Breast epithelium (tissue), 4 donors: ENCODE measurements at regions not wholly inside any gene's neighbourhood (a gene's known extent, or its start where the extent isn't known, plus 50 kb on each side); places are given as distances from the start of the nearest gene placed in this dataset.

ENCODE experiments used
- DNase-seq, 2 donors: peaks; one replicate each; pipeline ENCODE4 v3.0.0-alpha.2; 2019; ENCODE audit warnings: low spot score in 2 of 2
- H3K27ac ChIP-seq, 2 donors: fragments of 200-600 bp; sonication (generic) in 1 of 2; one replicate each; pipeline ENCODE4 v1.5.1; 2016 to 2019; ENCODE audit warnings: mild to moderate bottlenecking in 1 of 2
- H3K27me3 ChIP-seq, 2 donors: fragments of 200-600 bp; sonication (generic) in 1 of 2; one replicate each; pipeline versions ENCODE4 v1.5.1 to v1.6.0; 2017 to 2019; ENCODE audit warnings: control low read depth in 1 of 2, mild to moderate bottlenecking in 1 of 2
- H3K36me3 ChIP-seq: fragments of 200-600 bp; one replicate; pipeline ENCODE4 v1.5.1; 2019
- H3K4me1 ChIP-seq, 2 donors: fragments of 200-600 bp; sonication (generic); one replicate each; pipeline ENCODE4 v1.5.1; 2016 to 2019; ENCODE audit warnings: control low read depth in 1 of 2
- H3K4me3 ChIP-seq, 3 donors: fragments of 200-600 bp; sonication (generic); 1 replicate in 2 of 3; 2 replicates in 1 of 3; pipeline ENCODE4 v1.5.1; 2016 to 2019; ENCODE audit warnings: mild to moderate bottlenecking in 3 of 3, moderate library complexity in 2 of 3
- H3K9me3 ChIP-seq, 2 donors: fragments of 200-600 bp; sonication (generic) in 1 of 2; one replicate each; pipeline ENCODE4 v1.5.1; 2016 to 2019; ENCODE audit warnings: control low read depth in 1 of 2
- CTCF ChIP-seq, 3 donors: fragments of 450-650 bp; IDR thresholded peaks; one replicate each; pipeline ENCODE4 v1.5.1; 2016 to 2017; ENCODE audit warnings: antibody characterized with exemption in 3 of 3, mild to moderate bottlenecking in 3 of 3, moderate library complexity in 3 of 3
- POLR2A ChIP-seq: fragments of 450-650 bp; IDR thresholded peaks from one replicate; pipeline ENCODE4 v1.6.1; 2016; ENCODE audit warnings: antibody characterized with exemption, mild to moderate bottlenecking, moderate library complexity
- POLR2AphosphoS5 ChIP-seq, 3 donors: sonication (generic); formaldehyde crosslinking; IDR thresholded peaks; one replicate each; pipeline ENCODE4 v1.6.1; 2017; ENCODE audit warnings: antibody characterized with exemption in 3 of 3
- intact Hi-C: fragments of 100-400 bp; cut with DNase I; formaldehyde crosslinking; loops from one replicate; pipeline ENCODE4 v1.15.1; 2023; ENCODE audit warnings: low total_unique reads

GRCh38 chr16:8346294-8346693, 244.0 kb downstream of the TMEM114 start:
- Histone ChIP-seq H3K4me3 (no peak overlapping the region), H3K27me3 (no peaks in the 10 kb centered on the region), H3K27ac (no peak overlapping the region), H3K4me1 (no peaks in the 10 kb centered on the region), H3K36me3 (no peaks in the 10 kb centered on the region), H3K9me3 (no peaks in the 10 kb centered on the region)
- no peak for DNase-seq
- intact Hi-C loops: no loop called here
- no peak for TF ChIP-seq POLR2AphosphoS5 (IDR thresholded peaks at IDR 0.05)

GRCh38 chr16:8342276-8342675, 248.0 kb downstream of the TMEM114 start:
- no peak for DNase-seq
- Histone ChIP-seq H3K36me3 (no peaks in the 10 kb centered on the region), H3K4me1 (no peaks in the 10 kb centered on the region), H3K27ac (no peak overlapping the region), H3K4me3 (no peak overlapping the region), H3K27me3 (no peaks in the 10 kb centered on the region), H3K9me3 (peaks cover 0 to 8% of the 10 kb centered on the region in 2 donors)
- TF ChIP-seq CTCF (IDR thresholded peaks at IDR 0.05) (no peak), POLR2AphosphoS5 (IDR thresholded peaks at IDR 0.05) (no peak), POLR2A (no peak)
- intact Hi-C loops: loop anchor here (5.0 kb wide), 1 partner anchor 90 kb away; no protein-coding TSS in a partner anchor

GRCh38 chr16:8330761-8331160, 259.6 kb downstream of the TMEM114 start:
- intact Hi-C loops: no loop called here
- Histone ChIP-seq H3K4me1 (no peaks in the 10 kb centered on the region), H3K4me3 (no peak overlapping the region), H3K27me3 (no peaks in the 10 kb centered on the region), H3K36me3 (no peaks in the 10 kb centered on the region), H3K27ac (no peak overlapping the region), H3K9me3 (peaks cover 0 to 23% of the 10 kb centered on the region in 2 donors)
- TF ChIP-seq CTCF (IDR thresholded peaks at IDR 0.05) (no peak), POLR2A (no peak), POLR2AphosphoS5 (IDR thresholded peaks at IDR 0.05) (no peak)
- DNase-seq: no peak

- DNase-seq: no peak
- intact Hi-C loops: no loop called here
- TF ChIP-seq CTCF (IDR thresholded peaks at IDR 0.05): no peak
- TF ChIP-seq POLR2A: no peak
- no peak for TF ChIP-seq POLR2AphosphoS5 (IDR thresholded peaks at IDR 0.05)
- Histone ChIP-seq H3K27me3 (no peaks in the 10 kb centered on the region), H3K4me1 (no peaks in the 10 kb centered on the region), H3K9me3 (peaks cover 0 to 17% of the 10 kb centered on the region in 2 donors), H3K36me3 (no peaks in the 10 kb centered on the region), H3K4me3 (no peak overlapping the region), H3K27ac (no peak overlapping the region)
These were observed 264.1 kb downstream of the TMEM114 start for GRCh38 chr16:8326232-8326631.

- no peak for DNase-seq
- intact Hi-C loops: no loop called here
- no peak overlapping the region for H3K4me3 ChIP-seq
- H3K9me3 ChIP-seq: peaks cover 0 to 20% of the 10 kb centered on the region in 2 donors
- H3K36me3 ChIP-seq: no peaks in the 10 kb centered on the region
- no peaks in the 10 kb centered on the region for H3K27me3 ChIP-seq
- H3K27ac ChIP-seq: no peak overlapping the region
- TF ChIP-seq CTCF (IDR thresholded peaks at IDR 0.05) (no peak), POLR2A (no peak), POLR2AphosphoS5 (IDR thresholded peaks at IDR 0.05) (no peak)
- H3K4me1 ChIP-seq: no peaks in the 10 kb centered on the region
These were observed 267.2 kb downstream of the TMEM114 start for GRCh38 chr16:8323153-8323552.

GRCh38 chr16:8320131-8320530, 270.2 kb downstream of the TMEM114 start:
- Histone ChIP-seq H3K36me3 (no peaks in the 10 kb centered on the region), H3K27ac (no peak overlapping the region), H3K4me1 (no peaks in the 10 kb centered on the region), H3K27me3 (no peaks in the 10 kb centered on the region), H3K4me3 (no peak overlapping the region), H3K9me3 (peaks cover 0 to 20% of the 10 kb centered on the region in 2 donors)
- no peak for DNase-seq
- no peak for TF ChIP-seq POLR2A
- no peak for TF ChIP-seq POLR2AphosphoS5 (IDR thresholded peaks at IDR 0.05)
- TF ChIP-seq CTCF (IDR thresholded peaks at IDR 0.05): no peak
- intact Hi-C loops: no loop called here
